GM23338 (cell line): ENCODE measurements at regions not wholly inside any gene's neighbourhood (a gene's known extent, or its start where the extent isn't known, plus 50 kb on each side); places are given as distances from the start of the nearest gene placed in this dataset.

Experiments
- EZH2 ChIP-seq: fragments of 200-600 bp; sonication (generic); IDR thresholded peaks from one replicate; pipeline ENCODE4 v1.8.0; 2017; ENCODE audit warnings: antibody characterized with exemption, mild to moderate bottlenecking, low read depth; ENCODE audit not compliant: unreplicated experiment
- JUNB ChIP-seq: IDR thresholded peaks from one replicate; pipeline ENCODE4 v1.6.1; 2016; ENCODE audit warnings: antibody characterized with exemption; ENCODE audit not compliant: unreplicated experiment
- REST ChIP-seq: IDR thresholded peaks from one replicate; pipeline ENCODE4 v1.6.1; 2018; ENCODE audit warnings: antibody characterized with exemption; ENCODE audit not compliant: unreplicated experiment
- STAT1 ChIP-seq: IDR thresholded peaks from one replicate; pipeline ENCODE4 v1.6.1; 2016; ENCODE audit warnings: antibody characterized with exemption; ENCODE audit not compliant: unreplicated experiment
- ZNF114 ChIP-seq: fragments of 250-450 bp; sonication (Bioruptor Pico); IDR thresholded peaks from 2 replicates; pipeline ENCODE4 v1.5.0; 2020; ENCODE audit warnings: mild to moderate bottlenecking, moderate library complexity
- ZNF331 ChIP-seq: fragments of 250-450 bp; sonication (Bioruptor Pico); IDR thresholded peaks from 2 replicates; pipeline ENCODE4 v1.5.0; 2020; ENCODE audit warnings: low read depth, mild to moderate bottlenecking, moderate library complexity
- ZNF462 ChIP-seq: fragments of 250-450 bp; sonication (Bioruptor Pico); IDR thresholded peaks from 2 replicates; pipeline ENCODE4 v1.5.0; 2020; ENCODE audit warnings: mild to moderate bottlenecking, moderate library complexity
- TF ChIP-seq, protein P1 (sequence below), 2 experiments: fragments of 200-600 bp in 1 of 2; sonication (generic) in 1 of 2; conservative IDR thresholded peaks; 2 replicates each; pipeline versions ENCODE4 v1.5.1 to v1.6.1; 2016 to 2017; ENCODE audit warnings: antibody characterized with exemption in 2 of 2, low read depth in 2 of 2, mild to moderate bottlenecking in 2 of 2, moderate library complexity in 1 of 2

GRCh38 chr1:55968661-55969060 lies 610.7 kb downstream of the PLPP3 start (continued):
- TF ChIP-seq ZNF462 (CRISPR knock-in tag): no peak
- TF ChIP-seq, protein P1, sequence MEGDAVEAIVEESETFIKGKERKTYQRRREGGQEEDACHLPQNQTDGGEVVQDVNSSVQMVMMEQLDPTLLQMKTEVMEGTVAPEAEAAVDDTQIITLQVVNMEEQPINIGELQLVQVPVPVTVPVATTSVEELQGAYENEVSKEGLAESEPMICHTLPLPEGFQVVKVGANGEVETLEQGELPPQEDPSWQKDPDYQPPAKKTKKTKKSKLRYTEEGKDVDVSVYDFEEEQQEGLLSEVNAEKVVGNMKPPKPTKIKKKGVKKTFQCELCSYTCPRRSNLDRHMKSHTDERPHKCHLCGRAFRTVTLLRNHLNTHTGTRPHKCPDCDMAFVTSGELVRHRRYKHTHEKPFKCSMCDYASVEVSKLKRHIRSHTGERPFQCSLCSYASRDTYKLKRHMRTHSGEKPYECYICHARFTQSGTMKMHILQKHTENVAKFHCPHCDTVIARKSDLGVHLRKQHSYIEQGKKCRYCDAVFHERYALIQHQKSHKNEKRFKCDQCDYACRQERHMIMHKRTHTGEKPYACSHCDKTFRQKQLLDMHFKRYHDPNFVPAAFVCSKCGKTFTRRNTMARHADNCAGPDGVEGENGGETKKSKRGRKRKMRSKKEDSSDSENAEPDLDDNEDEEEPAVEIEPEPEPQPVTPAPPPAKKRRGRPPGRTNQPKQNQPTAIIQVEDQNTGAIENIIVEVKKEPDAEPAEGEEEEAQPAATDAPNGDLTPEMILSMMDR (conservative IDR thresholded peaks at IDR 0.05; ENCODE audit: low read depth in 2 of 2): no peak
- no peak for TF ChIP-seq STAT1
- TF ChIP-seq JUNB: no peak
- TF ChIP-seq EZH2: no peak
- no peak for TF ChIP-seq REST
- no peak for TF ChIP-seq ZNF331 (CRISPR knock-in tag)
- no peak for TF ChIP-seq ZNF114 (CRISPR knock-in tag)
